Panc1 (cell line): ENCODE measurements at regions not wholly inside any gene's neighbourhood (a gene's known extent, or its start where the extent isn't known, plus 50 kb on each side); places are given as distances from the start of the nearest gene placed in this dataset.

Experiments
- ATAC-seq: fragments of 200-7000 bp; cut with Tn5 transposase; 2 replicates; pipeline ENCODE4 v1.9.1; 2020; ENCODE audit warnings: mild to moderate bottlenecking, moderate library complexity
- BruUV-seq: library from RNA; stranded (reverse); fragments of 400-500 nt; replicated peaks from 2 replicates; lab custom pipeline; 2021; lab: Mats Ljungman, UMichigan
- CTCF ChIA-PET: fragments of 300-600 bp; sonication (Branson Sonifier 250); formaldehyde crosslinking; loops from one replicate; lab custom pipeline; 2022; ENCODE audit warnings: antibody characterized with exemption; lab: Charles Lee
- POLR2A ChIA-PET: fragments of 300-600 bp; sonication (Branson Sonifier 250); formaldehyde crosslinking; loops from one replicate; lab custom pipeline; 2022; ENCODE audit warnings: antibody characterized with exemption; lab: Charles Lee
- DNase-seq: peaks from one replicate; pipeline ENCODE4 v3.0.0-alpha.2; 2010; ENCODE audit warnings: low read depth, low spot score
- H3K27ac ChIP-seq: 2 replicates; pipeline ENCODE4 v1.5.1; 2011; ENCODE audit warnings: mild to moderate bottlenecking, low read length, inconsistent platforms
- H3K27me3 ChIP-seq: fragments of 200-500 bp; sonication (Bioruptor generic); 2 replicates; pipeline ENCODE4 v1.6.0; 2014; ENCODE audit warnings: low read length, inconsistent platforms; ENCODE audit not compliant: control insufficient read depth, insufficient read depth
- H3K36me3 ChIP-seq: fragments of 200-500 bp; sonication (Bioruptor generic); 2 replicates; pipeline ENCODE4 v1.5.1; 2014; ENCODE audit warnings: inconsistent platforms, mild to moderate bottlenecking, low read length, moderate library complexity; ENCODE audit not compliant: control insufficient read depth, insufficient read depth
- H3K4me1 ChIP-seq: 2 replicates; pipeline ENCODE4 v1.5.1; 2011; ENCODE audit warnings: inconsistent platforms, mild to moderate bottlenecking, low read length, moderate library complexity; ENCODE audit not compliant: control insufficient read depth, insufficient read depth
- H3K4me3 ChIP-seq, 2 experiments: 2 replicates each; pipeline ENCODE4 v1.5.1; 2011 to 2012; ENCODE audit warnings: low read depth in 2 of 2, low read length in 2 of 2, mild to moderate bottlenecking in 2 of 2, inconsistent platforms in 1 of 2, moderate library complexity in 1 of 2
- H3K9me3 ChIP-seq: fragments of 200-500 bp; sonication (Bioruptor generic); 2 replicates; pipeline ENCODE4 v1.5.1; 2014; ENCODE audit warnings: low read depth, mild to moderate bottlenecking, inconsistent platforms, low read length, moderate library complexity; ENCODE audit not compliant: control insufficient read depth, insufficient read depth
- POLR2AphosphoS5 ChIP-seq: IDR thresholded peaks from 2 replicates; pipeline ENCODE4 v1.6.1; 2012; ENCODE audit warnings: mild to moderate bottlenecking, low read depth, low read length, moderate library complexity
- SIN3A ChIP-seq: IDR thresholded peaks from 2 replicates; pipeline ENCODE4 v1.6.1; 2012; ENCODE audit warnings: low read depth, mild to moderate bottlenecking, low read length, moderate library complexity, borderline replicate concordance; ENCODE audit not compliant: insufficient read depth
- TCF7L2 ChIP-seq: IDR thresholded peaks from 2 replicates; pipeline ENCODE4 v1.6.1; 2011; ENCODE audit warnings: mild to moderate bottlenecking, low read depth, low read length, inconsistent platforms
- in situ Hi-C: cut with HindIII; loops from 2 replicates; pipeline ENCODE4 v1.10.0; 2016; ENCODE audit warnings: low sequenced_read_pairs, low pct_unique_long_range_greater_than_20kb
- intact Hi-C: fragments of 100-400 bp; cut with micrococcal nuclease; formaldehyde crosslinking; loops from one replicate; pipeline ENCODE4 v1.10.0; 2022; ENCODE audit not compliant: unreplicated experiment
- TF ChIP-seq, protein P1 (sequence below): fragments of 450-650 bp; IDR thresholded peaks from 2 replicates; pipeline ENCODE4 v1.5.1; 2017; ENCODE audit warnings: mild to moderate bottlenecking
- TF ChIP-seq, protein P2 (sequence below), 2 experiments: IDR thresholded peaks; 2 replicates each; pipeline ENCODE4 v1.6.1; 2011 to 2012; ENCODE audit warnings: low read depth in 2 of 2, control low read depth in 1 of 2, low read length in 1 of 2, mild to moderate bottlenecking in 1 of 2, moderate library complexity in 1 of 2; ENCODE audit not compliant: insufficient read depth in 1 of 2

DNA sequence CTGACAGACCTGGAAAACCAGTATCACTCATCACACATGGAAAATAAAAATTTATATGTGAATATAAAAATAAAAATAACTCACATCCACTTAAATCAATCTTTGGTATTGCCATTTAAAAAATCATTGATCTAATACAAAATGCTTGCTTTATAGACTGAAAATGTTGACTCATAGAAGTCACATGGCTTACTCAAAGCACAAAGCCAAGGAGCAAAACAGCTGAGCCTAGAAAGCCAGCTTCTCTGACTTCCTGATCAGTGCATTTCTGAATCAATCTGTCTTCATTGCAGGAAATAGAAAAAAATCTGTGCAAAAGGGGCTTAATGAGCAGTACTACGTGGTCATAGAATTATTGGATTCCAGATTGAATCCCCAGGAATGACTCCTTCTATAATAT is 176.9 kb upstream of the HS3ST1 start:
- CTCF ChIA-PET: no interaction called here
- TF ChIP-seq, protein P1, sequence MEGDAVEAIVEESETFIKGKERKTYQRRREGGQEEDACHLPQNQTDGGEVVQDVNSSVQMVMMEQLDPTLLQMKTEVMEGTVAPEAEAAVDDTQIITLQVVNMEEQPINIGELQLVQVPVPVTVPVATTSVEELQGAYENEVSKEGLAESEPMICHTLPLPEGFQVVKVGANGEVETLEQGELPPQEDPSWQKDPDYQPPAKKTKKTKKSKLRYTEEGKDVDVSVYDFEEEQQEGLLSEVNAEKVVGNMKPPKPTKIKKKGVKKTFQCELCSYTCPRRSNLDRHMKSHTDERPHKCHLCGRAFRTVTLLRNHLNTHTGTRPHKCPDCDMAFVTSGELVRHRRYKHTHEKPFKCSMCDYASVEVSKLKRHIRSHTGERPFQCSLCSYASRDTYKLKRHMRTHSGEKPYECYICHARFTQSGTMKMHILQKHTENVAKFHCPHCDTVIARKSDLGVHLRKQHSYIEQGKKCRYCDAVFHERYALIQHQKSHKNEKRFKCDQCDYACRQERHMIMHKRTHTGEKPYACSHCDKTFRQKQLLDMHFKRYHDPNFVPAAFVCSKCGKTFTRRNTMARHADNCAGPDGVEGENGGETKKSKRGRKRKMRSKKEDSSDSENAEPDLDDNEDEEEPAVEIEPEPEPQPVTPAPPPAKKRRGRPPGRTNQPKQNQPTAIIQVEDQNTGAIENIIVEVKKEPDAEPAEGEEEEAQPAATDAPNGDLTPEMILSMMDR: no peak
- TF ChIP-seq TCF7L2: no peak
- no peak for TF ChIP-seq SIN3A
- TF ChIP-seq, protein P2, sequence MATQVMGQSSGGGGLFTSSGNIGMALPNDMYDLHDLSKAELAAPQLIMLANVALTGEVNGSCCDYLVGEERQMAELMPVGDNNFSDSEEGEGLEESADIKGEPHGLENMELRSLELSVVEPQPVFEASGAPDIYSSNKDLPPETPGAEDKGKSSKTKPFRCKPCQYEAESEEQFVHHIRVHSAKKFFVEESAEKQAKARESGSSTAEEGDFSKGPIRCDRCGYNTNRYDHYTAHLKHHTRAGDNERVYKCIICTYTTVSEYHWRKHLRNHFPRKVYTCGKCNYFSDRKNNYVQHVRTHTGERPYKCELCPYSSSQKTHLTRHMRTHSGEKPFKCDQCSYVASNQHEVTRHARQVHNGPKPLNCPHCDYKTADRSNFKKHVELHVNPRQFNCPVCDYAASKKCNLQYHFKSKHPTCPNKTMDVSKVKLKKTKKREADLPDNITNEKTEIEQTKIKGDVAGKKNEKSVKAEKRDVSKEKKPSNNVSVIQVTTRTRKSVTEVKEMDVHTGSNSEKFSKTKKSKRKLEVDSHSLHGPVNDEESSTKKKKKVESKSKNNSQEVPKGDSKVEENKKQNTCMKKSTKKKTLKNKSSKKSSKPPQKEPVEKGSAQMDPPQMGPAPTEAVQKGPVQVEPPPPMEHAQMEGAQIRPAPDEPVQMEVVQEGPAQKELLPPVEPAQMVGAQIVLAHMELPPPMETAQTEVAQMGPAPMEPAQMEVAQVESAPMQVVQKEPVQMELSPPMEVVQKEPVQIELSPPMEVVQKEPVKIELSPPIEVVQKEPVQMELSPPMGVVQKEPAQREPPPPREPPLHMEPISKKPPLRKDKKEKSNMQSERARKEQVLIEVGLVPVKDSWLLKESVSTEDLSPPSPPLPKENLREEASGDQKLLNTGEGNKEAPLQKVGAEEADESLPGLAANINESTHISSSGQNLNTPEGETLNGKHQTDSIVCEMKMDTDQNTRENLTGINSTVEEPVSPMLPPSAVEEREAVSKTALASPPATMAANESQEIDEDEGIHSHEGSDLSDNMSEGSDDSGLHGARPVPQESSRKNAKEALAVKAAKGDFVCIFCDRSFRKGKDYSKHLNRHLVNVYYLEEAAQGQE (IDR thresholded peaks at IDR 0.05; ENCODE audit: insufficient read depth in 1 of 2, low read depth in 2 of 2, low read length in 1 of 2): no peak
- TF ChIP-seq POLR2AphosphoS5: no peak
- POLR2A ChIA-PET: no interaction called here
- ATAC-seq: no peak
- intact Hi-C loops: no loop called here
- Histone ChIP-seq H3K27ac (no peak overlapping the region), H3K27me3 (no peaks in the 10 kb centered on the region), H3K36me3 (no peaks in the 10 kb centered on the region), H3K4me3 (no peak overlapping the region), H3K9me3 (no peaks in the 10 kb centered on the region), H3K4me1 (no peaks in the 10 kb centered on the region)
- no peak for DNase-seq
- in situ Hi-C loops: no loop called here
- BruUV-seq: no TSS peak

DNA sequence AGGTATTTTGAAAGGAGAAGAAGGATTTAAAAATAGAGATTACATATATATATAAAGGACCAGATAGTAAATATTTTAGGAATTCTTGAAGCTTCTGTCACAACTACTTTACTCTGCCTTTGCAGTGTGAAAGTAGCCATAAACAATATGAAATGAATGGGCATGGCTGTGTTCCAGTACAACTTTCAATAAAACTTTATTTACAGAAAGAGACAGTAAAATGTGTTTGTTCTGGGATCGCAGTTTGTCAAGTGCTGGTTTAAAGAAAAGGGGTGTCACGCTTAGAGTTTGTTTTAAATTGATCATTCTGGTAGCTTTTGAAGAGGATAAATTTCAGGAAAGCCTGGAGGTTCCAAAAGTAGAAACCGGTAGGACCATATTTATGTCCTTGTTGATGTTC is 176.1 kb upstream of the HS3ST1 start:
- Histone ChIP-seq H3K4me3 (no peak overlapping the region), H3K9me3 (no peaks in the 10 kb centered on the region), H3K4me1 (no peaks in the 10 kb centered on the region), H3K36me3 (no peaks in the 10 kb centered on the region), H3K27me3 (no peaks in the 10 kb centered on the region), H3K27ac (no peak overlapping the region)
- ATAC-seq (no peak), DNase-seq (no peak)
- ChIA-PET POLR2A (no interaction called here), CTCF (no interaction called here)
- BruUV-seq: no TSS peak
- intact Hi-C loops: no loop called here
- in situ Hi-C loops: no loop called here
- TF ChIP-seq SIN3A: no peak
- no peak for TF ChIP-seq TCF7L2
- TF ChIP-seq, protein P2 (IDR thresholded peaks at IDR 0.05; ENCODE audit: insufficient read depth in 1 of 2, low read depth in 2 of 2, low read length in 1 of 2): no peak
- no peak for TF ChIP-seq POLR2AphosphoS5
- TF ChIP-seq, protein P1: no peak
